Femur (tissue), 1 donor: ENCODE measurements at regions not wholly inside any gene's neighbourhood (a gene's known extent, or its start where the extent isn't known, plus 50 kb on each side); places are given as distances from the start of the nearest gene placed in this dataset.
"Not testable (repeated sequence)": the region's sequence is repeated elsewhere in the genome, so short reads cannot be mapped to it uniquely, and the experiment has no call there.

Source experiments
- DNase-seq: peaks from one replicate; pipeline ENCODE4 v3.0.0-alpha.2; 2017

DNA sequence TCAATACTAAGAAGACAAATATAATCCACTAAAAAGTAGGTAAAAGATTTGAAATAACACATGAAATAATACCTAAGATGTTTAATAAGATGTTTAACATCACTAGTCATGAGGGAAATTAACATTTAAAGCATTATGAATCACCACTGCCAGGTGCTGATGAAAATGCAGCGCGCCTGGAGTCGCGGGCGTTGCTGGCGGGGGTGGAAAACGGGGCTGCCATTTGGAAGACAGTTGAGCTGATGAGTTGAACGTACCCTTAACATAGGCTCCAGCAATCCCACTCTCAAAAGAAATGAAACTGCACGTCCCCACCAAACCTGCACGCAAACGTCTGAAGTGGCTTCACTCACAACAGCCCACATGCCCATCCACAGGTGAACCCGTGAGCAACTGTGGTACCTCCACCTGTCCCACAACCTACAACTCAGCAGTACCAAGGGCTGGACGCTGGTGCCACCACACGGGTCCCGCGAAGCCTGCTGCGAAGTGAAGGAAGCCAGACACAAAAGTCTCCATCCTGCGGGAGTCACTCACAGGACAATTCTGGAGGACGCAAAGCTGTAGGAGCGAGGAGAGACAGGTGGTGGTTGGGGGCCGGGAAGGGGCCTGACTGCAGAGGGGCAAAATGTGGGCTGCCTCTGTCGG, 189.3 kb downstream of the NPIPB11 start:
- peak; percentile 1 for DNase-seq

GRCh38 chr16:29213770-29214169, 192.7 kb downstream of the NPIPB11 start:
- peak; percentile 4 for DNase-seq

DNA sequence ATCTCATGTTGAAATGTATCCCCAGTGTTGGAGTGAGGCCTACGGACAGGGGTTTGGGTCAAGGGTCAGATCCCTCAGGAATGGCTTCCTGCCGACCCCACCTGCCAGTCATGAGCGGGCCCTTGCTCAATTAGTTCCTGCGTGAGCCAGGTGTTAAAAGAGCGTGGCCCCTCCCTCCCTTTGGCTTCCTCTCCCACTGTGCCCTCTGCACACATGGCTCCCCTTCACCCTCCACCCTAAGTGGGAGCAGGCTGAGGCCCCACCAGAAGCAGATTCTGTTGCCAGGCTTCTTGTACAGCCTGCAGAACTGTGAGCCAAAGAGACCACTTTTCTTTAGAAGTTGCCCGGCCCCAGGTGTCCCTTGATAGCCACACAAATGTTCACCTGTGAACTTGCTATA, 193.3 kb downstream of the NPIPB11 start:
- DNase-seq, result peak; percentile 7

GRCh38 chr16:29212084-29213027, 194.2 kb downstream of the NPIPB11 start:
- DNase-seq, result peak; percentile 8

DNA sequence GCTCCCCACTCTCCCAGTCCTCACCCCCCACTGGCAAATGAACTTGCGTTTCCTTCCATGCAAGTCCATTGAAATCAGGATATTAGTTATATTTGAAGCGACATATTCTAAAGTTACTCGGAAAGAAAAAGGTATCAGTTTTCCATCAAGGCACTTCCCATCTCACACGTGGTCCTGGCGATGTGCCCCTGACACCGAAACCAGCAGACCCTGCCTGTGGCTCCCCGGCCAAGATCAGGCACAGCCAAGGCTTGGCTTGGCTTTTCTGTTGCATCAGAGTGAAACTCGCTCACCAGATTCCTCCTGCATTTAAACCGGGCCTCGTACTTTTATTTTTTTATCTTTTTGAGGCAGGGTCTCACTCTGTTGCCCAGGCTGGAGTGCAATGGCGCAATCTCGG, 195.1 kb downstream of the NPIPB11 start:
- peak; percentile 31 for DNase-seq

DNA sequence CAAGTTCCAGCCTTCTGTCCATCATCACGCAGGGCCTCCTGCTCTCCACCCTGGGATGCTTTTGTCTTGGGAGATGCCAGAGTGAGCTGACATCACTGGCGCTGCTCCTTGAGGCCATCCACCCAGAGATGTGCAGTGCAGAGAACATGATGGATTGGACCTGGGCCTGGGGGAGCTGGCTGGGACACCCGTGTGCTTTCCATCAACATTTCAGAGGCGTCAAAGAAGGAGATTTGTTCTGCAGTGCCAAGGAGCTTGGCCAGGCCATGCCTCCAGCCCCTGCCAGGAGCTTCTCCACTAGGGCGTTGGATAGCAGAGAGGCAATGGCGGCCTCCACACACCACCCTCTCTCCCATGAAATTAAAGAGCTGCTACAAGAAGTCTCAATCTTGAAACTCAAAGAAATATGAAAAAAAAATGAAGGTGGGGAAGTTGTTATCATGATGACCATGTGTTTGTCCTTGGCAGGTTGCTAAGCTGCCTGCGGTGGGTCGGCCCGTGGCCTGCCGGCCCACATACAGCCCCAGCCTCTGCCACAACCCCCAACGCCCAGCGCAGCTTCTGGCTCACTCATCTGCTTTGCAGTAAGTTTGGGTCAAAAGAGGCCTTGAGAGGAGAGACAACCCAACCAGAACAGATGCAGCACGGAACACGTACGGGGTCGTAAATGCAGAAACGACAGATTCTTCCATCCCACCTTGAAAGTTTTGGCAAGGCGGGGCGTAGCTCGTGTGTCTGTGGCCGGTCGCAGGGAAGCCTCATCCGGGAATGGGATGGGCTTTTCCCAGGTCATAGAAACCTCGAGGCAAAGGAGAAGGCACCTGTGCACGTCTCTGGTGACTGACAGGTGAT, 196.0 kb downstream of the NPIPB11 start:
- peak; percentile 5 for DNase-seq

- peak; percentile 6 for DNase-seq
Measured at GRCh38 chr16:29206120-29206519, 200.4 kb downstream of the NPIPB11 start.

- not testable (repeated sequence) for DNase-seq
Measured at GRCh38 chr16:29205151-29205550, 201.4 kb downstream of the NPIPB11 start.

DNA sequence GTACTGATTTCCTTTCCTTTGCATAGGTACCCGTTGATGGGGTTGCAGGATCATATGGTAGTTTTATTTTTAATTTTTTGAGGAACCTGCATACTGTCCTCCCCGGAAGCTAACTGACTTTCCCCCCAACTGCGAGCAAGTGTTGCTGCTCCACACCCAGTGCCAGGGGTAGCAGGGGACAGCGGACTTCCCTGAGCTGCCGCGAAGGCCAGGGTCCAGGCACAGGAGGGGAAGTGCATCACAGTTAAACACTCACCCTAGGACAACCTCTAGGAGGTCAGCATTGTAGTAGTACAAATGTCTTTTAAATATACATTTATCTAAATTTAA, 201.7 kb downstream of the NPIPB11 start:
- peak; percentile 8 for DNase-seq

DNA sequence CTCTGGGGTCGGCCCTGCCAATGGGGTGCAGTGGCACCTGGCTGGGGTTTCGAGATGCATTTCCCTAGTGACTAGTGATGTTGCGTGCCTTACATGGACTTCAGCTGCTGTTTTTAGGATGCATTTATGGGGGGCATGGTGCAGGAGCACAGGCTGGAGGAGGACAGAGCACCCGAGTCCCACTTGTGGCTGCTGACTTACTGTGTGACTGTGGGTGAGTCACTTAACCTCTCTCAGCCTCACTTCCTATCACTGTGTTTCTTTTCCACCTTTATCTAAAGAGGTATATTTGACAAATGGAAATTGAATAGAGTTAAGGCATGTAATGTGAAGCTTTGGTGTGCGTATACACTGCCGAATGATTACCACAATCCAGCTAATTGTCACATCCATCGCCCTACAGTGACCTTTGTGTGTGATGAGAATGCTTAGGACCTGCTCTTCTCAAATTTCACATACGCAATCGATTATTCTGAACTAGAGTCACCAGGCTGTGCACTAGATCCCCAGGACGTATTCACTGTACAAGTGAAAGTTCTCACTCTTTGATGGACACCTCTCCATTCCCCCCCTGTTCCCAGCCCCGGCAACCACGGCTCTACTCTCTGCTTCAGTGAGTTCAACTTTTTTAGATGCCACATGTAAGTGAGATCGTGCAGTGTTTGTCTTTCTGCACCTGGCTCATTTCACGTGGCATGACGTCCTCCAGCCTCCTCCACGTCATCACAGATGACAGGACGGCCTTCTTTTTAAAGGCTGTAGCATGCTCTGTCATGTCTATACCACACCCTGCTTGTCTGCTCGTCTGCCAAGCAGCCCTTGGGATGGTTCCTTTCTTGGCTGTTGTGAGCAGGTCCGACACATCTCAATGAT, 202.3 kb downstream of the NPIPB11 start:
- DNase-seq, result peak; percentile 4

DNA sequence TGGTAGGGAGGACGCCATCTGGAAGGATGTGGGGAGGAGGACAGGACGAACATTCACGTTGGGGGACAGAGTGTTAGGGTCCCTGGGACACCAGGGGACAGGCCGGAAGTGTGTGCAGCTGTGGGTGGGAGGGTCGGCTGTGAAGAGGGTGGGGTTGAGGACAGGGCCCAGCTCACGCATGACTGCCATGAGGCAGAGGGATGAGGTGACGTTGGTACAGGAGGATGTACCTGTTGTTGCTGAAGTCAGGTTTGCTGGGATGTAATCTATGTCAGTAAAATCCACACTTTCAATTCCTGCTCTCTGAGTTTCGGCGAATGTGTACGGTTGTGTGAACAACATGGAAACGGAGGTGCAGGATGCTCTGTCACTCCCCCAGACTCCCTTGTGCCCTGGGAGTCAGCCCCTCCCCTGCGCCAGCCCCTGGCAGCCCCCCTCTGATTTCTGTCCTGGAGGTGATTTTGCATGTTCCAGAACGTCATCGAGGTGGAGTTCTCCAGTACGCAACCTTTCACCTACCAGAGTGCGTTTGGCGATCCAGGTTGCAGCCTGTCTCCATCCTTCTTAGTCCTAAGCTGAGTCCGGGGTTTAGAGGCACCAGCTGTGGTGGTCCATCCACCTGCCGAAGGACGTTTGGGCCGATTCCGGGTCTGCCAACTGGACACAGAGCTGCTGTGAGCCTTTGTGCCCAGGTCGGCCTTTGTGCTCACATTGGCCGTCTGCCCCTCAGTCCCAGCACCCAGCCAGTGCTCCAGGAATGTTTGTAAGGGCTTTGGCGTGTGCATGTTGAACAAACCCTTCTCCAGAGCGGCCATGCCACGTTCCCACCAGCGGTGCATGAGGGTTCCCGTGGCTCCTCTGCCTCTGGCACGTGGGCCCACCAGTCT, 203.2 kb downstream of the NPIPB11 start:
- peak; percentile 12 for DNase-seq

- DNase-seq, result peak; percentile 12
Measured at GRCh38 chr16:29202642-29203041, 203.9 kb downstream of the NPIPB11 start.

DNA sequence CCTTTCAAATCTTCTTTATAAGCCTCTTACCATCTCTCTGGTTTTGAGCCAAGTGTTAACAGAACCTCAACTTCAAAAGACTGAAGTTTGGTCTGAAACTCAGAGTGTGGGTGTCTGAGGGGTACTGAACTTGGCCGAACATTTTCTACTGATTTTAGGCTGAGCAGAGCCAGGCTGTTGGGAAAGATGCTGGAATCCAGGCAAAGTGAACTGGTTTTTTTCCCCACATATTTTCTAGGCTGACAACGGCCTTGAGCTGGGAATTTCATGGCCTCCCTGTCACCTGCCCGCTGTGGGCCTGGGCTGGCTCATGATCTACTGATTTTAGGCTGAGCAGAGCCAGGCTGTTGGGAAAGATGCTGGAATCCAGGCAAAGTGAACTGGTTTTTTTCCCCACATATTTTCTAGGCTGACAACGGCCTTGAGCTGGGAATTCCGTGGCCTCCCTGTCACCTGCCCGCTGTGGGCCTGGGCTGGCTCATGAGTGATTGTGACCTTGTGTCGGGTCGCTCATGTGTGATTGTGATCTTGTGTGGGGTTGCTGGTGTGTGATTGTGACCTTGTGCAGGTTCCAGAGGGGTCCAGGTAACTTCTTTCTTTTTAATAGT, 204.4 kb downstream of the NPIPB11 start:
- DNase-seq, result peak; percentile 22

DNA sequence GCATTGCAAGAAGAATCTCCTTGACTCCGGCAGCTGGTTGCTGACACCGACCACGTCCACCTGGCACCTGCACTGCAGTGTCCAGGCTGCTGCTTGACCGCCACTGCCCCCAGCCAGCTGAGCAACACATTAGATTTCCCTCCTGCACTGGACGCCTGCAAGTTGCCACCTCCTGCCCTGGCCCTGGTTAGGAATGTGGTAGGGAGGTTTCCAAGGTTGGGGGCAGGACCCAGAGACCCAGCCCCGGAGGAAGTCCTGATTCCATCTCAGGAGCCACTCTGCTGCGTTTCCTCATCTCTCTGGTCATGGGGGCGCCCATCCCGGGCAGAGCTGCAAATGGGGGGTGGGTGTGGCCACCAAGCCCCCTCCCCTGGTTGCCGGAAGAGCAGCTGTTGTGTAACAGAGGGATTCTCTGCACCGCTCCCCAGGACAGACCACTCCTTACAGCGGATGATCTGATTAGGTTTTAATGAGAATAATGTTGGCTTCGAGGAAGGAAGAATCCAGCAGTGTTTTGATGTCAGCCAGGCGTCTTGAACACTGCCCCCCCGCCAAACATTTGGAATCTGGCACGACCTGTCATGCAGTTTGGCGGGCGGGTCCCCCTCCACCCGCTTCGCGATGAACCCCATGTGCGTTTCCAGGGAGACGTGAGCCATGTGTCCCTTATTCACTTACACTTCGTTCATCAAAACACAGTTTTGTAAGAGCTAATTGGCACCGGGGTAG, 205.1 kb downstream of the NPIPB11 start:
- DNase-seq, result peak; percentile 58

GRCh38 chr16:29200681-29201080, 205.8 kb downstream of the NPIPB11 start:
- DNase-seq, result peak; percentile 8

GRCh38 chr16:29200135-29200601, 206.3 kb downstream of the NPIPB11 start:
- peak; percentile 27 for DNase-seq

DNA sequence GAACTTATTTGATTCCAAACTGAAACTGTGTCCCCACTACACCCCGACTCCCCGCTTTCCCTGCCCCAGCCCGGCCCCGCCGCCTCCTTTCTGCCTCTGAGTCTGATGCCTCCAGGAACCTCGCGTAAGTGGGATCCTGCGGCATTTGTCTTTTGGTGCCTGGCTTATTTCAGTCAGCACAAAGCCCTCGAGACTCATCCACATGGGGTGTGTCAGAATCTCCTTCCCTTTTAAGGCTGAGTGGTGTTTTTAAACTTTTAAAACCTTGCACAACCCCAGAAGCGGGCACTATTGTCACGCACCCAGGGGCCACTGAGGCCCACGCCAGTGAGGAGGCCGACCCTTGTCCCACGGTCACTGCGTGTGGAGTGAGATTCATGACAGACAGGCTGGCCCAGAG, 206.9 kb downstream of the NPIPB11 start:
- peak; percentile 28 for DNase-seq

DNA sequence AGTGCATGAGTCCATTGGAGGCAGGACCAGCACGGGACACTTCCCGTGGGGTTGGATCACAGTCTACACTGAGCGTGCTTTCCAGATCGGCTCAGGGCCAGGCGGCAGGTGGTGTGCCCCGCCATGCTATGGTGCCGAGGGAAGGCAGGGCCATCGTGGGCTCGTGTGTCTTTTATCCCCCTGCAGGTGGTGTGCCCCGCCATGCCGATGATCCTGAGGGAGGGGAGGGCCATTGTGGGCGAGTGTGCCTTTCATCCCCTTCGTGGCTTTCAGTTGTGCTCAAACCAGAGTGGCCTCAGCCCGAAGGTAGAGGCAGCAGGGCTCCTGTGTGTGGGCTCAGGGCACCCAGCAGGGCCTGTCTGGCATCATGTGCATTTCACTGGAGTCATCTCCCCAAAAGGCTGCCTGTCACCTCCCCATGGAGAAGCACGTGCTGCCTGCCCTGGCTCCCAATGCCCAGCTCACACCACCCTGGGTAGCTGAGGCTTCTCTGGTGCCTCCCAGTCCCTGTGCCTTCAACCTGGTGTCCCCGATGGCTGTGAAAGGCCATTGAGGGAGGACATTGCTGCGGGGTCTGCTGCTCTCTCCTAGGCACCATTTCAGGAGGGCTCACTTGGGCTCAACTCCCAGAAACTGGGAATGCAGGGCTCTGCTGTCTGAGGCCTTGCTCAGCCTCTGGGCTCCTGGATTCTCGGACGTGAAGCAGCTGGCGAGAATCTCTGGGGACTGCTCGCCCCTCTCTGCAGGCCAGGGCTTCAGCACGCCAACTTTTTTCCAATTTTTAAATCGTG, 207.6 kb downstream of the NPIPB11 start:
- DNase-seq, result peak; percentile 23

DNA sequence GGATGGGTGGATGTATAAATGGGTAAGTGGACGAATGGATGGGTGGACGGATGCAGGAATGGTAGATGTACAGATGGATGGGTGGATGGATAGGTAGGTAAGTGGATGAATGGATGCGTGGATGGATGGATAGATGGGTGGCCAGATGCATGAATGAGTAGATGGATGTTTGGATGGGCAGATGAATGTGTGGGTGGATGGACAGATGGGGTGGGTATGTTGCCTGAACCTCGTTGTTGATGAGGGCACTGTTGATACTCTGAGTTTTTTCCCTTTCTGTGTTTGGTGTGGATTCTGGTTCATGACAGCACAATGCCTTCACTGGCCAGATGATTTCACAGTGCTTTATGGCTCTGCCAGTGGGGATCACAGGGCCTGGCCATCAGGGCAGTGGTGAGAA, 208.3 kb downstream of the NPIPB11 start:
- peak; percentile 8 for DNase-seq
